GM12878 (cell line): ENCODE measurements at regions not wholly inside any gene's neighbourhood (a gene's known extent, or its start where the extent isn't known, plus 50 kb on each side); places are given as distances from the start of the nearest gene placed in this dataset.
"Not testable (repeated sequence)": the region's sequence is repeated elsewhere in the genome, so short reads cannot be mapped to it uniquely, and the experiment has no call there.

ENCODE experiments used
- FOXM1 ChIP-seq: IDR thresholded peaks from 2 replicates; pipeline ENCODE4 v1.6.1; 2012; ENCODE audit warnings: low read depth, mild to moderate bottlenecking, inconsistent platforms, low read length, moderate library complexity
- POLR2A ChIP-seq: IDR thresholded peaks from 2 replicates; pipeline ENCODE4 v1.6.1; 2011; ENCODE audit warnings: low read depth, mild to moderate bottlenecking, low read length
- POLR2AphosphoS5 ChIP-seq: IDR thresholded peaks from 2 replicates; pipeline ENCODE4 v1.6.1; 2011; ENCODE audit warnings: mild to moderate bottlenecking, low read length, inconsistent platforms

DNA sequence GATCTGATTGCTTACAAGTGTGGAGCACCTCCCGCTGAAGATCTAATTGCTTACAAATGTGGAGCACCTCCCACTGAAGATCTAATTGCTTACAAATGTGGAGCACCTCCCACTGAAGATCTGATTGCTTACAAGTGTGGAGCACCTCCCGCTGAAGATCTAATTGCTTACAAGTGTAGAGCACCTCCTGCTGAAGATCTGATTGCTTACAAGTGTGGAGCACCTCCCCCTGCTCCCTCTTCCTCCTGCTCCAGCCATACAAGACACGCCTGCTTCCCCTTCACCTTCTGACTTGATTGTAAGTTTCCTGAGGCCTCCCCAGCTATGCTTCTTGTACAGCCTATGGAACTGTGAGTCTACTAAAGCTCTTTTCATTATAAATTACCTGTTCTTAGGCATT lies 1014.9 kb downstream of the SOCS6 start:
- TF ChIP-seq POLR2AphosphoS5, FOXM1, POLR2A: not testable (repeated sequence)
